Neuron (in vitro differentiated cells): ENCODE measurements at regions not wholly inside any gene's neighbourhood (a gene's known extent, or its start where the extent isn't known, plus 50 kb on each side); places are given as distances from the start of the nearest gene placed in this dataset.

Source experiments
- H2AFZ ChIP-seq: one replicate; pipeline ENCODE4 v1.6.1; 2013; ENCODE audit warnings: low read depth, mild to moderate bottlenecking, inconsistent platforms, low read length, moderate library complexity
- H3K27me3 ChIP-seq: one replicate; pipeline ENCODE4 v1.6.1; 2013; ENCODE audit warnings: low read length; ENCODE audit not compliant: insufficient read depth
- H3K36me3 ChIP-seq: one replicate; pipeline ENCODE4 v1.6.1; 2013; ENCODE audit warnings: low read length; ENCODE audit not compliant: insufficient read depth
- H3K4me1 ChIP-seq: one replicate; pipeline ENCODE4 v1.6.1; 2013; ENCODE audit warnings: low read length; ENCODE audit not compliant: insufficient read depth
- H3K4me3 ChIP-seq: 2 replicates; pipeline ENCODE4 v1.5.1; 2013; ENCODE audit warnings: mild to moderate bottlenecking, low read length, moderate library complexity
- H3K9me3 ChIP-seq: one replicate; pipeline ENCODE4 v1.6.1; 2013; ENCODE audit warnings: low read length

- Histone ChIP-seq H3K4me1 (no peaks in the 10 kb centered on the region), H3K27me3 (no peaks in the 10 kb centered on the region), H3K4me3 (no peak overlapping the region), H3K36me3 (no peaks in the 10 kb centered on the region), H2AFZ (no peak overlapping the region), H3K9me3 (no peaks in the 10 kb centered on the region)
Measured at GRCh38 chr9:11894136-11894535, 799.0 kb upstream of the TYRP1 start.

- no peaks in the 10 kb centered on the region for H3K27me3 ChIP-seq
- H3K9me3 ChIP-seq: no peaks in the 10 kb centered on the region
- no peak overlapping the region for H3K4me3 ChIP-seq
- no peaks in the 10 kb centered on the region for H3K4me1 ChIP-seq
- H2AFZ ChIP-seq: no peak overlapping the region
- H3K36me3 ChIP-seq: no peaks in the 10 kb centered on the region
Measured at GRCh38 chr9:11902610-11903009, 790.6 kb upstream of the TYRP1 start.

GRCh38 chr9:11915699-11916098 lies 777.5 kb upstream of the TYRP1 start:
- Histone ChIP-seq H3K36me3 (no peaks in the 10 kb centered on the region), H2AFZ (no peak overlapping the region), H3K4me3 (no peak overlapping the region), H3K9me3 (no peaks in the 10 kb centered on the region), H3K27me3 (no peaks in the 10 kb centered on the region), H3K4me1 (peaks cover 7% of the 10 kb centered on the region)

GRCh38 chr9:11928871-11929321 lies 764.3 kb upstream of the TYRP1 start:
- Histone ChIP-seq H2AFZ (no peak overlapping the region), H3K4me1 (no peaks in the 10 kb centered on the region), H3K4me3 (no peak overlapping the region)

DNA sequence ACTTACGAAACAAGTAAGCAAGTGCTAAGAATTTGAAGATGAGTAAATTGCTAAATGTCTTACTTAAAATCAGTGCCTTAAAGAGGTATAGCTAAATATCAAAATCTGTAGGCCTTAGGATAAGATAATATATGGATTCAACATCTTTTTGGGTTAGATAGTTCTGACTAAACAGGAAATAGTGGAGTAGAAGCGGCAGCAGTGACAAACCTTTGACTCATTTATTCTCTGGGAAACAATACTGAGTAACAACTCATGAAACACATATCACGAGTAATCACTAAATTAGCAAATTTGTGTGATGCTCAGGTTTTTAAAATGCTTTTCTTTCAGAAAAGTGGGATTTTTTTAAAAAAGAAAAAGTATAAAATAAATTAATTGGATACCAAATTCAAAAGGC lies 762.1 kb upstream of the TYRP1 start:
- Histone ChIP-seq H3K9me3 (no peaks in the 10 kb centered on the region), H3K27me3 (no peaks in the 10 kb centered on the region), H3K4me3 (no peak overlapping the region), H2AFZ (no peak overlapping the region), H3K36me3 (no peaks in the 10 kb centered on the region), H3K4me1 (no peaks in the 10 kb centered on the region)

More at GRCh38 chr9:11928871-11929321, 764.3 kb upstream of the TYRP1 start:
- H3K27me3 ChIP-seq: no peaks in the 10 kb centered on the region
- no peaks in the 10 kb centered on the region for H3K9me3 ChIP-seq
- H3K36me3 ChIP-seq: no peaks in the 10 kb centered on the region

DNA sequence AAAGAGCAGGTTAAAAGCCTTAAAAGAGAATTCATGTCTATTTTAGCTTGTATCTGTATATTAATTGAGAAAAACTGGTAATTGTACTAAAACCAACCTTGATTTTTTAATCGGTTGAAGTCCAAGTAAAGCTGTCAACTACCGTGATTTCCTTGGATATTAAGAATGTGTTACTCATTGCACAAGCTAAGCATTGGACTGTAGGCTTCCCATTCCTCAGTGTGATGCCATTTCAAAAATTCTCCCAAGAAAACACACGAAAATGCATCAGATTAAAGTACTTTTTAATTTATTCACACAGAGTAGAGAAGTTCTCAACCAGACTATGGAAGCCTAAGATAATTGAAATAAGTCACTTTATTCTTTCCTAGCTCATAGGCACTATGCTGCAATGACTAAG lies 761.4 kb upstream of the TYRP1 start:
- no peaks in the 10 kb centered on the region for H3K36me3 ChIP-seq
- H3K4me3 ChIP-seq: no peak overlapping the region
- H3K27me3 ChIP-seq: no peaks in the 10 kb centered on the region
- H3K9me3 ChIP-seq: no peaks in the 10 kb centered on the region
- no peaks in the 10 kb centered on the region for H3K4me1 ChIP-seq
- no peak overlapping the region for H2AFZ ChIP-seq

GRCh38 chr9:11933926-11934325 lies 759.3 kb upstream of the TYRP1 start:
- no peaks in the 10 kb centered on the region for H3K9me3 ChIP-seq
- no peaks in the 10 kb centered on the region for H3K36me3 ChIP-seq
- H3K4me3 ChIP-seq: no peak overlapping the region
- no peaks in the 10 kb centered on the region for H3K4me1 ChIP-seq
- no peaks in the 10 kb centered on the region for H3K27me3 ChIP-seq
- H2AFZ ChIP-seq: no peak overlapping the region

DNA sequence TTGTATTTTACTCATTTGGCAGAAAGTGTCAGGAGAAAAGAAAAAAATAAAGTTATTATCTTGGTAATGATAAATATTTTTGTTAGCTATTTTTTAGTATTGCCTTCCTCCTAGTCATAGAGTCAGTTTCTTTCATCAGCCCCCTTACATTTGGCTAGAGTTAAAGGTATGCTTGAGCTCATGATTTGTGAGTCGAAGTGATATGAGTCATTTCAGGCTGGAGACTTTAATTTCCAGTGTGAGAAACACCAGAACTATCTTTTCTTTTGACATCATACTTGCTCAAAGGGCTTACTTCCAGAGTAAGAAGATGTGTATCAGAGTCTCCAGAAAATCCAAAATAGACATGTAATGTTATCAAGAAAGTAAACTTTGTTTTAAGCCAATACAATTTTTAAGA lies 746.7 kb upstream of the TYRP1 start:
- Histone ChIP-seq H3K4me3 (no peak overlapping the region), H3K9me3 (no peaks in the 10 kb centered on the region), H3K4me1 (no peaks in the 10 kb centered on the region), H3K36me3 (no peaks in the 10 kb centered on the region), H2AFZ (no peak overlapping the region), H3K27me3 (no peaks in the 10 kb centered on the region)

DNA sequence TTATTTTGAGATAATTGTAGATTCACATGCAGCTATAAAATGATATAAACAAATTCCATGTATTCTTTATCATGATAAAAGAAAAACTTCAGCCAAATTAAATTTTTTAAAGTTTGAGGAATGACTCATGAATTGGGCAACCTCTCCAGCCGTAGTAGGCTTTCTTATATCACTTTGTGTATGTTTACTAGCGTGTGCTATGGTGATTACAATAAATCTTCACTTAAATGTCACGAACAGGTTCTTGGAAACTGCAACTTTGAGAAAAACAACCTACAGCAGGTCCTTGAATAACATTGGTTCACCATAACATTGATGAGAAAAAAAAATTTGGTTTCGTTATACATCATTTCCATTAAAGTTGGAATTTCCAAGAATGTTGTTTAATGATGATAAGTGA lies 730.9 kb upstream of the TYRP1 start:
- H2AFZ ChIP-seq: no peak overlapping the region
- H3K4me3 ChIP-seq: no peak overlapping the region
- H3K27me3 ChIP-seq: no peaks in the 10 kb centered on the region
- peaks cover 5% of the 10 kb centered on the region for H3K4me1 ChIP-seq
- H3K9me3 ChIP-seq: no peaks in the 10 kb centered on the region
- no peaks in the 10 kb centered on the region for H3K36me3 ChIP-seq

- Histone ChIP-seq H3K4me3 (no peak overlapping the region), H3K36me3 (no peaks in the 10 kb centered on the region), H3K9me3 (no peaks in the 10 kb centered on the region)
Measured at GRCh38 chr9:11966786-11967185, 726.4 kb upstream of the TYRP1 start.

DNA sequence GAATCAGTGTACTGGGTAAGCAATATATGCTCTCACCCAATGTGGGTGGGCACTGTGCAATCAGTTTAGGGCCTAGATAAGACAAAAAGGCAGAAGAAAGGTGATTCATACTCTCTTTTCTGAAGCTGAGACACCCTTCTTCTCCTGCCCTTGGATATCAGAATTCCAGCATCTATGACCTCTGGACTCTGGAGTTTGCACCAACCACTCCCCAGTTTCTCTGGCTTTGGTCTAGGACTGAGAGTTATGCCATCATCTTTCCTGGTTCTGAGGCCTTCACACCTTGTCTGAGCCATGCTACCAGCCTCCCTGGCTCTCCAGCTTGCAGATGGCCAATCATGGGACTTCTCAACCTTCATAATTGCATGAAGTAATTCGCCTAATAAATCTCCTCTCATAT lies 724.6 kb upstream of the TYRP1 start:
- no peak overlapping the region for H3K4me3 ChIP-seq
- H3K36me3 ChIP-seq: no peaks in the 10 kb centered on the region
- peaks cover 5% of the 10 kb centered on the region for H3K4me1 ChIP-seq
- no peaks in the 10 kb centered on the region for H3K27me3 ChIP-seq
- no peaks in the 10 kb centered on the region for H3K9me3 ChIP-seq
- no peak overlapping the region for H2AFZ ChIP-seq

More at GRCh38 chr9:11966786-11967185, 726.4 kb upstream of the TYRP1 start:
- Histone ChIP-seq H3K27me3 (no peaks in the 10 kb centered on the region), H2AFZ (no peak overlapping the region), H3K4me1 (peaks cover 5% of the 10 kb centered on the region)

GRCh38 chr9:11973011-11973410 lies 720.2 kb upstream of the TYRP1 start:
- no peaks in the 10 kb centered on the region for H3K27me3 ChIP-seq
- H3K9me3 ChIP-seq: no peaks in the 10 kb centered on the region
- no peaks in the 10 kb centered on the region for H3K4me1 ChIP-seq
- H3K36me3 ChIP-seq: no peaks in the 10 kb centered on the region
- H3K4me3 ChIP-seq: no peak overlapping the region
- no peak overlapping the region for H2AFZ ChIP-seq

DNA sequence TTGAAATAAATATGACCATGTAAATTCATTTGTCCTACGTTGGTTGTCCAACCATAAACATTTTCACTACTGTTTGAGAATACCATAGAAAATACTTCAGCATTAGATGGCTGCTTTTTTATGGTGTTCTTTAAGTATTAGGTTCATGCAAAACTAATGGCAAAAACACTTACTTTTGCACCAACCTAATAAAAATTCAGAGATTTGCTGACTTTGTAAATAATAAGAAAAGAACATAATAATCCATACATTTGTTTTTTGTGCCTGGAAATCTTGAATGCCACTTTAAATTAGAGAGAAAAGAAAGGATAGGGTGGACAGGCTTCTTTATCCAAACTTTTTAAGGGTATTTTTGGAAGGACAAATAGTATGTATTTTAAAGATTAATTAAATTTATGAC lies 719.7 kb upstream of the TYRP1 start:
- no peak overlapping the region for H3K4me3 ChIP-seq
- no peaks in the 10 kb centered on the region for H3K27me3 ChIP-seq
- H3K36me3 ChIP-seq: no peaks in the 10 kb centered on the region
- H3K9me3 ChIP-seq: no peaks in the 10 kb centered on the region
- H2AFZ ChIP-seq: no peak overlapping the region
- H3K4me1 ChIP-seq: no peaks in the 10 kb centered on the region

GRCh38 chr9:11992866-11993265 lies 700.3 kb upstream of the TYRP1 start:
- Histone ChIP-seq H3K36me3 (no peaks in the 10 kb centered on the region), H3K27me3 (no peaks in the 10 kb centered on the region), H3K4me1 (no peaks in the 10 kb centered on the region), H3K4me3 (no peak overlapping the region), H3K9me3 (no peaks in the 10 kb centered on the region), H2AFZ (no peak overlapping the region)
